ENCODE measurements at regions not wholly inside any gene's neighbourhood (a gene's known extent, or its start where the extent isn't known, plus 50 kb on each side); places are given as distances from the start of the nearest gene placed in this dataset.
"Not testable (repeated sequence)": the region's sequence is repeated elsewhere in the genome, so short reads cannot be mapped to it uniquely, and the experiment has no call there.

DNA sequence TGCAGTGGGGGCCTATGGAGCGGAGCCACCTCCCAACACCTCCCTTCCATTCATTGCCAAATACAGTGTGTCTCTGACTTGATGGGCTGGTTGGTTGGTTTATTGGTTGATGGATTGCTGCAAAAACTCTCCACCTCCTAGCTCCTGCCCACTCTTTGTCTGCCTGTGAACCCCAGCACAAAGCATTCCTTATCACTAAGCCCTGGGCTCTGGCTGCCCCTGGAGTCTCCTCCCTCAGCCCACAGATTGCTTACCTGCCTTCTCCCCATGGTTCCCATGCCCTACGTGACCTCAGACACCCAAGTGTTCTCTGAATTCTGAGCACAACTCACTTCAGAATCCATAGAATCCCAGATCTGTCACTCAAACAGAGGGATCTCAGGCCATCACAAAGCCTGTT, 139.1 kb upstream of the TPM1 start:
- in situ Hi-C loops (cut with HindIII; ENCODE audit: low sequenced_read_pairs): no loop called here
- H3K4me3 ChIP-seq (ENCODE audit: low read depth, low read length): no peak overlapping the region
- DNase-seq (ENCODE audit: low read depth, low spot score): no peak
- TF ChIP-seq CTCF (IDR thresholded peaks at IDR 0.05; ENCODE audit: low read depth, low read length): no peak

DNA sequence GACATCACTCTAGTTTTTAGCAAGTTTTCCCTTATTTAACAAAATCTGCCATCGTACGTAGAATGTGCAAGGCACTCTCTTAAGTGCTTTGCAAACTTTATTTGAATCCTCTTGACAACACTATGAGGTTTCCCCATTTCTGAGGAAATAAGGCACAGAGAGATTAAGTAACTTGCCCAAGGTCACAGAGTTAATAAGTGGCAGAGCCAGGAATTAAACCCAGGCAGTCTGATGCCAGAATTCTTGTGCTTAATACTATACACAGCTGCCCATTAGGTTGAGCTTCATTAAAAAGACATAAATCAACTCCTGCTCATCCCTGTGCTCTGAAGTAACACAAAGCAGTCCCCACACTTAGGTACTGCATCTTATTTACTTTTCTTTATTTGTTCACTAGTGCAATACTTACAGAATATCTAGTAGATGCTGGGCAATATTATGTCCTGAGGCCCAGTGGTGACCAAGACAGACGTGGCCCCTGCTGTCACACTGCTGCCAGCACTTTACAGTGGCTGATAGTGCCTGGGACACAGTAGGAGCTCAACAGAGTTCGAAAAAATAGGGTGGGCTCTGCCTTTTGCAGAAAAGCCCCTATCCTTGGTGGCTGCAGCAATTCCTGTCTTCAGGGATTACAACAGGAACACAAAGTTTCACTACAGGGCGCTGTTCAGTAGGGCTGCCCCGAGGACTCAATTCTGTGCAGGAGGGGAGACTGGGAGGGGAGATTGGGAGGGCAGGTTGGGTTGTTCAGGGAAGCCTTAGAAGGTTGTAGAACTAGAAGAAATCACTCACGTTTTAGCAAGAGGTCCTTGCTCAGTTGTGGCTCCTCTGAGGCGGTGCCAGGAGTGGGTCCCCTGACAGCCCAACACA, 138.3 kb upstream of the TPM1 start:
- no peak for DNase-seq (ENCODE audit: low read depth, low spot score)
- in situ Hi-C loops (cut with HindIII; ENCODE audit: low sequenced_read_pairs): no loop called here
- peak; percentile 66 for TF ChIP-seq CTCF (IDR thresholded peaks at IDR 0.05; ENCODE audit: low read depth, low read length)
- H3K4me3 ChIP-seq (ENCODE audit: low read depth, low read length): no peak overlapping the region

- TF ChIP-seq CTCF (IDR thresholded peaks at IDR 0.05; ENCODE audit: low read depth, low read length): no peak
- in situ Hi-C loops (cut with HindIII; ENCODE audit: low sequenced_read_pairs): no loop called here
- no peak for DNase-seq (ENCODE audit: low read depth, low spot score)
- no peak overlapping the region for H3K4me3 ChIP-seq (ENCODE audit: low read depth, low read length)
Measured at GRCh38 chr15:62906627-62907026, 135.9 kb upstream of the TPM1 start.

DNA sequence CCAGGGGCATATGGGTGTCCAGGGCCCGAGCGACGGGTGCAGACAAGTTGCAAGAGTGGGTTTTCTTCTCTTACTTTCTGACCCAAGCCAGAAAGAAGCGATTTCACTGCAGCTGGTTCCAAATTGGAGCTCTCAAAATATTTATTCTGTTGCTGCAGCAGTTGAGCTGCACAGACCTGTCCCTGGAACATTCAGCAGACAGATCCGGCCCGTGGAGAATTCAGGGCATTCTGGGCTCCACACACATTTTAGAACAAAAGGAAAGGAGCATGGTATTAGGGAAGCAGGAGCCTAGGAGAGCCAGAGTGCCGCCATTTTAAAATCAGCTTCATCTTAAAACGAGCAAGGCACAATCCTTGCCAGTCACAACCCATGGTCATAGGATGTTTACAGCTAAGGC, 135.3 kb upstream of the TPM1 start:
- TF ChIP-seq CTCF (IDR thresholded peaks at IDR 0.05; ENCODE audit: low read depth, low read length): no peak
- in situ Hi-C loops (cut with HindIII; ENCODE audit: low sequenced_read_pairs): no loop called here
- H3K4me3 ChIP-seq (ENCODE audit: low read depth, low read length): no peak overlapping the region
- DNase-seq (ENCODE audit: low read depth, low spot score): no peak

- DNase-seq (ENCODE audit: low read depth, low spot score); in situ Hi-C loops (cut with HindIII; ENCODE audit: low sequenced_read_pairs); H3K4me3 ChIP-seq (ENCODE audit: low read depth, low read length): not testable (repeated sequence)
Measured at GRCh38 chr15:62908341-62908740, 134.2 kb upstream of the TPM1 start.

DNA sequence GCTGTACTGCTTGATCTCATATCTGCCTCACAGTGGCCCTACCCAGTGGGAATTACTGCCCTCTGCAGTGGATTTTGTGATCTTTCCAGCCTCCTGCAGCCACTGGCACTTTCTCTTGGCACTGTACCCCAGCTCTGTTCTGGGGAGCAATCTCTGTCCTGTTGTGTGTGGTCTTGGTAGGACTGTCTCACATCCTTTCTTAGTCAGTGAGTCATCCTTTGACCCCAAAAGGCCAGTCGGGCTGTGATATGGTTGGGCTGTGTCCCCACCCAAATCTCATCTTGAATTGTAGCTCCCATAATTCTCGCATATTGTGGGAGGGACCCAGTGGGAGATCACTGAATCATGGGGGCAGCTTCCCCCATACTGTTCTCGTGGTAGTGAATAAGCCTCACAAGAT, 133.3 kb upstream of the TPM1 start:
- in situ Hi-C loops (cut with HindIII; ENCODE audit: low sequenced_read_pairs): no loop called here
- no peak overlapping the region for H3K4me3 ChIP-seq (ENCODE audit: low read depth, low read length)

More for the DNA sequence above, 133.3 kb upstream of the TPM1 start:
- DNase-seq (ENCODE audit: low read depth, low spot score): no peak
- TF ChIP-seq CTCF (IDR thresholded peaks at IDR 0.05; ENCODE audit: low read depth, low read length): no peak

Data from astrocyte of the spinal cord (primary cell).